Naive thymus-derived CD4-positive, alpha-beta T cell (primary cell): ENCODE measurements at regions not wholly inside any gene's neighbourhood (a gene's known extent, or its start where the extent isn't known, plus 50 kb on each side); places are given as distances from the start of the nearest gene placed in this dataset.
"Not testable (repeated sequence)": the region's sequence is repeated elsewhere in the genome, so short reads cannot be mapped to it uniquely, and the experiment has no call there.

ENCODE experiments used
- ATAC-seq: fragments of 150-1000 bp; cut with Tn5 transposase; 2 replicates; pipeline ENCODE4 v1.10.0; 2021; ENCODE audit warnings: mild to moderate bottlenecking, moderate library complexity
- CTCF ChIA-PET: fragments of 350-600 bp; sonication (Branson Sonifier 250); formaldehyde crosslinking; loops from one replicate; lab custom pipeline; 2021; ENCODE audit warnings: antibody characterized with exemption; lab: Charles Lee
- POLR2A ChIA-PET: fragments of 350-600 bp; sonication (Branson Sonifier 250); formaldehyde crosslinking; loops from one replicate; lab custom pipeline; 2021; ENCODE audit warnings: antibody characterized with exemption, inconsistent platforms; lab: Charles Lee
- DNase-seq, 9 donors: peaks; one replicate each; pipeline versions ENCODE4 v3.0.0 to v3.0.0-alpha.2; 2020 to 2022; ENCODE audit warnings: mixed read lengths in 1 of 9
- H3K27ac ChIP-seq: one replicate; pipeline ENCODE4 v1.7.0; 2013; ENCODE audit warnings: mild to moderate bottlenecking, low read depth, low read length, moderate library complexity
- H3K27me3 ChIP-seq, 2 donors: one replicate each; pipeline ENCODE4 v1.7.0; 2013; ENCODE audit warnings: low read length in 2 of 2, mild to moderate bottlenecking in 2 of 2, moderate library complexity in 2 of 2; ENCODE audit not compliant: control insufficient read depth in 2 of 2, insufficient read depth in 2 of 2
- H3K36me3 ChIP-seq, 3 experiments: 1 replicate in 2 of 3; 2 replicates in 1 of 3; pipeline ENCODE4 v1.7.0; 2013; ENCODE audit warnings: low read length in 3 of 3, mild to moderate bottlenecking in 3 of 3, moderate library complexity in 1 of 3; ENCODE audit not compliant: insufficient read depth in 3 of 3, control insufficient read depth in 2 of 3
- H3K4me1 ChIP-seq, 2 donors: one replicate each; pipeline ENCODE4 v1.7.0; 2013; ENCODE audit warnings: low read length in 2 of 2, mild to moderate bottlenecking in 2 of 2, moderate library complexity in 1 of 2; ENCODE audit not compliant: control insufficient read depth in 2 of 2, insufficient read depth in 2 of 2
- H3K4me3 ChIP-seq: 2 replicates; pipeline ENCODE4 v1.7.0; 2013; ENCODE audit warnings: mild to moderate bottlenecking, low read length
- H3K9me3 ChIP-seq, 3 experiments: 1 replicate in 2 of 3; 2 replicates in 1 of 3; pipeline ENCODE4 v1.7.0; 2013; ENCODE audit warnings: low read length in 3 of 3; ENCODE audit not compliant: control insufficient read depth in 2 of 3
- H3K27ac Mint-ChIP-seq, 9 donors: one replicate each; pipeline ENCODE4 v1.8.0; 2020 to 2022; ENCODE audit warnings: mixed read lengths in 9 of 9, mild to moderate bottlenecking in 8 of 9, moderate library complexity in 5 of 9, inconsistent platforms in 2 of 9
- H3K27me3 Mint-ChIP-seq, 5 donors: one replicate each; pipeline ENCODE4 v1.8.0; 2021 to 2022; ENCODE audit warnings: mixed read lengths in 5 of 5, mild to moderate bottlenecking in 1 of 5
- H3K36me3 Mint-ChIP-seq, 5 donors: one replicate each; pipeline ENCODE4 v1.8.0; 2020 to 2022; ENCODE audit warnings: mixed read lengths in 5 of 5, mild to moderate bottlenecking in 3 of 5, inconsistent platforms in 1 of 5
- H3K4me1 Mint-ChIP-seq, 7 donors: one replicate each; pipeline ENCODE4 v1.8.0; 2020 to 2022; ENCODE audit warnings: mixed read lengths in 7 of 7, mild to moderate bottlenecking in 3 of 7, inconsistent platforms in 1 of 7
- H3K4me3 Mint-ChIP-seq, 10 donors: one replicate each; pipeline ENCODE4 v1.8.0; 2020 to 2022; ENCODE audit warnings: mild to moderate bottlenecking in 10 of 10, mixed read lengths in 10 of 10, moderate library complexity in 6 of 10, inconsistent platforms in 2 of 10
- H3K9me3 Mint-ChIP-seq, 11 donors: one replicate each; pipeline ENCODE4 v1.8.0; 2020 to 2022; ENCODE audit warnings: mixed read lengths in 11 of 11, mild to moderate bottlenecking in 4 of 11, inconsistent platforms in 1 of 11, moderate library complexity in 1 of 11
- intact Hi-C, 2 donors: fragments of 100-400 bp; cut with micrococcal nuclease; formaldehyde crosslinking; loops; one replicate each; pipeline ENCODE4 v1.15.1; 2023

GRCh38 chrX:9405635-9406034 lies 59.2 kb upstream of the TBL1X start:
- H3K4me1 Mint-ChIP-seq, H3K27me3 Mint-ChIP-seq, H3K27ac Mint-ChIP-seq, H3K9me3 Mint-ChIP-seq, CTCF ChIA-PET, H3K36me3 Mint-ChIP-seq, ATAC-seq, H3K27me3 ChIP-seq, H3K4me3 ChIP-seq, H3K9me3 ChIP-seq, intact Hi-C loops, H3K36me3 ChIP-seq, POLR2A ChIA-PET, H3K4me3 Mint-ChIP-seq, H3K4me1 ChIP-seq, H3K27ac ChIP-seq: not testable (repeated sequence)
- DNase-seq: peak in 2 of 9 donors; percentile 6 to 18

GRCh38 chrX:9410889-9411288 lies 54.0 kb upstream of the TBL1X start:
- DNase-seq, H3K4me3 ChIP-seq, H3K36me3 Mint-ChIP-seq, H3K4me3 Mint-ChIP-seq, H3K4me1 Mint-ChIP-seq, ATAC-seq, intact Hi-C loops, H3K9me3 Mint-ChIP-seq, H3K27me3 Mint-ChIP-seq, H3K4me1 ChIP-seq, H3K27ac ChIP-seq, CTCF ChIA-PET, H3K9me3 ChIP-seq, POLR2A ChIA-PET, H3K27me3 ChIP-seq, H3K27ac Mint-ChIP-seq, H3K36me3 ChIP-seq: not testable (repeated sequence)

GRCh38 chrX:9411682-9412081 lies 53.2 kb upstream of the TBL1X start:
- H3K9me3 Mint-ChIP-seq, H3K36me3 ChIP-seq, POLR2A ChIA-PET, H3K27ac Mint-ChIP-seq, H3K27me3 Mint-ChIP-seq, H3K27me3 ChIP-seq, H3K4me3 ChIP-seq, H3K9me3 ChIP-seq, ATAC-seq, DNase-seq, CTCF ChIA-PET, intact Hi-C loops, H3K4me3 Mint-ChIP-seq, H3K4me1 Mint-ChIP-seq, H3K27ac ChIP-seq, H3K4me1 ChIP-seq, H3K36me3 Mint-ChIP-seq: not testable (repeated sequence)

GRCh38 chrX:9414416-9414815 lies 50.4 kb upstream of the TBL1X start:
- no peak for ATAC-seq
- no peaks in the 10 kb centered on the region for H3K9me3 ChIP-seq
- no peak overlapping the region for H3K27ac ChIP-seq
- H3K36me3 ChIP-seq: no peaks in the 10 kb centered on the region
- H3K27me3 ChIP-seq: no peaks in the 10 kb centered on the region
- H3K4me3 ChIP-seq: no peak overlapping the region
- Mint-ChIP-seq H3K27ac (peak overlapping the region in 1 of 9 donors; percentile 16), H3K9me3 (peaks cover 0 to 2% (median 0%) of the 10 kb centered on the region in 11 donors), H3K36me3 (no peaks in the 10 kb centered on the region), H3K27me3 (peaks cover 0 to 2% (median 0%) of the 10 kb centered on the region in 5 donors), H3K4me3 (no peak overlapping the region), H3K4me1 (no peaks in the 10 kb centered on the region)
- POLR2A ChIA-PET: no interaction called here
- DNase-seq: no peak
- no peaks in the 10 kb centered on the region for H3K4me1 ChIP-seq
- CTCF ChIA-PET: no interaction called here
- intact Hi-C loops: no loop called here
